ENCODE measurements at regions not wholly inside any gene's neighbourhood (a gene's known extent, or its start where the extent isn't known, plus 50 kb on each side); places are given as distances from the start of the nearest gene placed in this dataset.
"Not testable (repeated sequence)": the region's sequence is repeated elsewhere in the genome, so short reads cannot be mapped to it uniquely, and the experiment has no call there.

DNA sequence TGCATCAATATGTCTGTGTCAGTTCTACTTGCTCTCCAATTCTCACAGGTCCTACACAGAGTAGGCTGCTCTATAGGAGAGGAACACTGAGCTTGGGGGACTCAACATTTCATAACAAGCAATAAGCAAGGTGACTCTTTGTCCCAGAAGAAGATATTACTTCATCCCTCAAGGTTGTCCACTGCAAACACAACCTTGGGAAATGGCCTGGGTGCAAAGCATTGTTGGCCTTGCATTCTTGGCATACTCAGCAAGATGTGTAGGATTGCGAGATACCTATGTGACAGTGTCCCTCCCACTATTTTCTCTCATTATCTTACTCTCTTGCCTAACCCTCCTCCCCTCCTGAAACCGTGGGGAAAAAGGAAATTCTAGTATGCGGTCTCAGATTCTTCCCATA lies 169.8 kb upstream of the FREM1 start:
- no peaks in the 10 kb centered on the region for H3K36me3 ChIP-seq (ENCODE audit: control insufficient read depth, insufficient read depth, low read length, severe bottlenecking)
- H3K9ac ChIP-seq (ENCODE audit: low read length) = no peak overlapping the region
- H3K9me3 ChIP-seq (ENCODE audit: control insufficient read depth, low read length) = no peaks in the 10 kb centered on the region
- H3K4me3 ChIP-seq (ENCODE audit: low read length) = no peak overlapping the region
- H3K27me3 ChIP-seq (replicated peaks; ENCODE audit: control insufficient read depth, insufficient read depth, low read length) = peaks cover 9% of the 10 kb centered on the region
- no peaks in the 10 kb centered on the region for H3K4me1 ChIP-seq (ENCODE audit: control insufficient read depth, insufficient read depth, low read length)
- no peak for DNase-seq (ENCODE audit: low read depth)

DNA sequence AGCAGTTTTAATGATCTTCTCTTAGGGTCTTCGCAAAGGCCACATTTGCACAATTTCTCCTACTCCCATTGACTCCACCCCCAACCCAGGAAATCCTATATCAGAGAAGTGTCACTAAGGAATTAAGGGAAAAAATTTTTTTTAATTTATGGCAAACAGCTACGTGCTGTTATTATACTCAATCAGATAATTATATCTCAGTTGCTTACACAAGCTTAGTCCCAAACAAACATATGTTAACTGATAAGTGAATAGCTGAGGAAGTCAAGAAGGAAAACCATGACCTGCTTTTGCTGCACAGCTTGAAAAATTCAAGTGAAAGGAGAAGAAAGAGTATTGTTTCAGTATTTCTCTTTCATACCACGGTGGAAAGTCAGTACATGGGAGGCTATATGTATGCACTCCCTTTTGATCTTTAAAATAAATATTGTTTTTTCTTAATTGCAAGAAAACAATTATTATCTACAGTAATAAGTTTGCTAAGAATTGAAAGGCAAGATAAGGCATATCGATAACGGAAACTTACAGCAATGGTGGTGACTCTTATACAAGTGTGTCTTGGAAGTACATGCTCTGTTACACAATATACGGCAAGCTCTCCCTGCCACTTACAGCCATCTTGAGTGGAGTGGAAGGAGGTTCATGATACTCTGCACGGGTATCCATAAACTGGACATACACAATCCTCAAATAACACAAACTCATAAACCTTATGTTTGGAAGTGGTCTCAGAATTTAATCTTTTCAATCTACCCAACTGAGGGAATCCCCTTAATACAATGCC lies 167.9 kb upstream of the FREM1 start:
- Histone ChIP-seq H3K9me3 (ENCODE audit: control insufficient read depth, low read length) (no peaks in the 10 kb centered on the region), H3K4me1 (ENCODE audit: control insufficient read depth, insufficient read depth, low read length) (no peaks in the 10 kb centered on the region), H3K27me3 (replicated peaks; ENCODE audit: control insufficient read depth, insufficient read depth, low read length) (peaks cover 9% of the 10 kb centered on the region), H3K4me3 (ENCODE audit: low read length) (no peak overlapping the region), H3K9ac (ENCODE audit: low read length) (no peak overlapping the region), H3K36me3 (ENCODE audit: control insufficient read depth, insufficient read depth, low read length, severe bottlenecking) (no peaks in the 10 kb centered on the region)
- no peak for DNase-seq (ENCODE audit: low read depth)

- Histone ChIP-seq H3K9ac (ENCODE audit: low read length) (no peak overlapping the region), H3K4me3 (ENCODE audit: low read length) (no peak overlapping the region), H3K4me1 (ENCODE audit: control insufficient read depth, insufficient read depth, low read length) (no peaks in the 10 kb centered on the region), H3K9me3 (ENCODE audit: control insufficient read depth, low read length) (no peaks in the 10 kb centered on the region), H3K27me3 (replicated peaks; ENCODE audit: control insufficient read depth, insufficient read depth, low read length) (peaks cover 3% of the 10 kb centered on the region), H3K36me3 (ENCODE audit: control insufficient read depth, insufficient read depth, low read length, severe bottlenecking) (no peaks in the 10 kb centered on the region)
- no peak for DNase-seq (ENCODE audit: low read depth)
These were observed 163.4 kb upstream of the FREM1 start for GRCh38 chr9:15073620-15074019.

DNA sequence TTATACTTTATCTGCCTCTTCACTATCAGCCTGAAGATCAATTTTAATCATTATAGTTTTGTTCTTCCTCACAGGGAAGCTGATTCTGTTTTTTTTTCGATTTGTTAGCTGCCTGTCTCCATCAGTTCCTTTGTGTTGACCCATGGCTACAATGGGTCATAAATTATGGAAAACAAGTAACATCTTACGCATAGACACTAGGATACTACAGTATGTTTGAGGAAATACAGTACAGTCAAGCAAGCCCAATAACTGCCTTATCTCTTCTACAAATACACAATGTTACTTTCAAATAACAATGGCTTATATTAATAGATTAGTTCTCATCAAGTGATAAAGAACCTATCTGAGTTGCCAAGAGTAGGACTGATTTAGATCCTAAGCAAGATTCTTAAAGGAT lies 160.5 kb upstream of the FREM1 start:
- Histone ChIP-seq H3K9ac (ENCODE audit: low read length) (no peak overlapping the region), H3K36me3 (ENCODE audit: control insufficient read depth, insufficient read depth, low read length, severe bottlenecking) (no peaks in the 10 kb centered on the region), H3K27me3 (replicated peaks; ENCODE audit: control insufficient read depth, insufficient read depth, low read length) (peaks cover 3% of the 10 kb centered on the region), H3K4me1 (ENCODE audit: control insufficient read depth, insufficient read depth, low read length) (no peaks in the 10 kb centered on the region), H3K4me3 (ENCODE audit: low read length) (no peak overlapping the region), H3K9me3 (ENCODE audit: control insufficient read depth, low read length) (peaks cover 4% of the 10 kb centered on the region)
- DNase-seq (ENCODE audit: low read depth) = no peak

DNA sequence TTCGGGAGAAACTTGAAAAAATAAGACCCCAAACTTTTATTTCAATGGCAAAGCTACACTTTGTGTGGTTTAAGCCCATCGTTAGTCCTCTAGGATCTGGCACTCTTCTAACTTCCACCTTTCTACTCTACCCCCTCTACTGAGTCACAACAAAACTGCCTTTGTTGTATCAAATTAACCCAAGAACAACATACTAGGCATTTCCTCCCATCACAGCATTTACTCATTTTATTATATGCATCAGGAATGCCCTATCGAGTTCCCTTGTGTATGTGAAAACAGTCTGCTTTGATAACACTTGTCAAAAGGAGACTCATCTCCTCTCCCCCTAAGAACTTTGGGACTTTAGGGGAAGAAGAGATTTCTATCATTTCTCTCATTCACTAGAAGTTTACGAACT lies 158.9 kb upstream of the FREM1 start:
- Histone ChIP-seq H3K9me3 (ENCODE audit: control insufficient read depth, low read length) (peaks cover 4% of the 10 kb centered on the region), H3K4me1 (ENCODE audit: control insufficient read depth, insufficient read depth, low read length) (no peaks in the 10 kb centered on the region), H3K36me3 (ENCODE audit: control insufficient read depth, insufficient read depth, low read length, severe bottlenecking) (no peaks in the 10 kb centered on the region), H3K27me3 (replicated peaks; ENCODE audit: control insufficient read depth, insufficient read depth, low read length) (no peaks in the 10 kb centered on the region), H3K4me3 (ENCODE audit: low read length) (no peak overlapping the region), H3K9ac (ENCODE audit: low read length) (no peak overlapping the region)
- DNase-seq (ENCODE audit: low read depth) = no peak

- Histone ChIP-seq H3K9ac (ENCODE audit: low read length) (no peak overlapping the region), H3K4me1 (ENCODE audit: control insufficient read depth, insufficient read depth, low read length) (no peaks in the 10 kb centered on the region), H3K27me3 (replicated peaks; ENCODE audit: control insufficient read depth, insufficient read depth, low read length) (no peaks in the 10 kb centered on the region), H3K9me3 (ENCODE audit: control insufficient read depth, low read length) (peaks cover 4% of the 10 kb centered on the region), H3K4me3 (ENCODE audit: low read length) (no peak overlapping the region), H3K36me3 (ENCODE audit: control insufficient read depth, insufficient read depth, low read length, severe bottlenecking) (no peaks in the 10 kb centered on the region)
- no peak for DNase-seq (ENCODE audit: low read depth)
These were observed 158.0 kb upstream of the FREM1 start for GRCh38 chr9:15068261-15068660.

DNA sequence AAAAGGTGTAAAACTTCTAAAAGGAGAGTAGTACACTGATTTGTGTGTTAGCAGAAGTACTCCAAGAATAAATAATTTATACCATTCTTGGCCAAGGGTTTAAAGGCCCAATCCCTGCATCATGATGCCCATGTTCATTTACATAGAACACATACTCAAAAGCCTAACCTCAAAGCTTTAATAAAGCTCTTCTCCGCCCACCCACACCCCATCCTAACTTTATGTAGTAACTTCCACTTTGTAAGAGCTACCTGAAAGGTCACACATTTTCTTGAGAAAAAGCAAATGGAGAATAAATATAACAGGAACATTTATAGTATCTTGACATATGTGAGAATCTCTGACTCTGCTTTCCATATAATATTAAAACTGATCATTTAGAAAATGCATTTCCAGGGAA lies 148.8 kb upstream of the FREM1 start:
- Histone ChIP-seq H3K36me3 (ENCODE audit: control insufficient read depth, insufficient read depth, low read length, severe bottlenecking) (no peaks in the 10 kb centered on the region), H3K9me3 (ENCODE audit: control insufficient read depth, low read length) (no peaks in the 10 kb centered on the region), H3K27me3 (replicated peaks; ENCODE audit: control insufficient read depth, insufficient read depth, low read length) (no peaks in the 10 kb centered on the region), H3K4me3 (ENCODE audit: low read length) (no peak overlapping the region), H3K4me1 (ENCODE audit: control insufficient read depth, insufficient read depth, low read length) (no peaks in the 10 kb centered on the region), H3K9ac (ENCODE audit: low read length) (no peak overlapping the region)
- no peak for DNase-seq (ENCODE audit: low read depth)

GRCh38 chr9:15058236-15058635 lies 148.0 kb upstream of the FREM1 start:
- DNase-seq (ENCODE audit: low read depth) = no peak
- H3K4me3 ChIP-seq (ENCODE audit: low read length) = no peak overlapping the region
- no peaks in the 10 kb centered on the region for H3K36me3 ChIP-seq (ENCODE audit: control insufficient read depth, insufficient read depth, low read length, severe bottlenecking)
- no peak overlapping the region for H3K9ac ChIP-seq (ENCODE audit: low read length)
- no peaks in the 10 kb centered on the region for H3K27me3 ChIP-seq (replicated peaks; ENCODE audit: control insufficient read depth, insufficient read depth, low read length)
- no peaks in the 10 kb centered on the region for H3K9me3 ChIP-seq (ENCODE audit: control insufficient read depth, low read length)
- no peaks in the 10 kb centered on the region for H3K4me1 ChIP-seq (ENCODE audit: control insufficient read depth, insufficient read depth, low read length)

GRCh38 chr9:15055284-15055683 lies 145.1 kb upstream of the FREM1 start:
- not testable (repeated sequence) for H3K27me3 ChIP-seq (replicated peaks; ENCODE audit: control insufficient read depth, insufficient read depth, low read length); H3K4me1 ChIP-seq (ENCODE audit: control insufficient read depth, insufficient read depth, low read length); H3K9me3 ChIP-seq (ENCODE audit: control insufficient read depth, low read length); H3K4me3 ChIP-seq (ENCODE audit: low read length); H3K9ac ChIP-seq (ENCODE audit: low read length); H3K36me3 ChIP-seq (ENCODE audit: control insufficient read depth, insufficient read depth, low read length, severe bottlenecking)
- peak; percentile 6 for DNase-seq (ENCODE audit: low read depth)

GRCh38 chr9:15048772-15049171 lies 138.5 kb upstream of the FREM1 start:
- no peak overlapping the region for H3K9ac ChIP-seq (ENCODE audit: low read length)
- H3K4me1 ChIP-seq (ENCODE audit: control insufficient read depth, insufficient read depth, low read length) = no peaks in the 10 kb centered on the region
- H3K27me3 ChIP-seq (replicated peaks; ENCODE audit: control insufficient read depth, insufficient read depth, low read length) = no peaks in the 10 kb centered on the region
- H3K36me3 ChIP-seq (ENCODE audit: control insufficient read depth, insufficient read depth, low read length, severe bottlenecking) = no peaks in the 10 kb centered on the region
- no peaks in the 10 kb centered on the region for H3K9me3 ChIP-seq (ENCODE audit: control insufficient read depth, low read length)
- no peak for DNase-seq (ENCODE audit: low read depth)
- H3K4me3 ChIP-seq (ENCODE audit: low read length) = no peak overlapping the region

DNA sequence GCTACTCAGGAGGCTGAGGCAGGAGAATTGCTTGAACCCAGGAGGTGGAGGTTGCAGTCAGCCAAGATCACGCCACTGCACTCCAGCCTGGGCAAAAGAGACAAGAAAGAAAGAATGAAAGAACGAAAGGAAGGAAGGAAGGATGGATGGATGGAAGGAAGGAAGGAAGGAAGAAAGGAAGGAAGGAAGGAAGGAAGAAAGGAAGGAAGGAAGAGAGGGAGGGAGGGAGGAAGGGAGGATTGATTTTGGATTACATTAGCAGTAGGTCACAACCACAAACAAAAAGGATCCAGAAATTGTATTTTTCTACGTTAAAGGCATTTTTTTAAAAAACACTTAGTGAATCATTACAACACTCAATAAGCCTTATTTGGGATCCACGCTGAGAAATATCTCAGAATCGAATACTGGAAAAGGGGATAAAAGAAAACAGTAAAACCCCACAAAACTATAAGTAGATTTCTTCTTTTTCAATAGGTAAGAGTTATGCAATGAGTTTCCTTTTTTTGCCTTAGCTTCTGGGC lies 136.9 kb upstream of the FREM1 start:
- no peaks in the 10 kb centered on the region for H3K4me1 ChIP-seq (ENCODE audit: control insufficient read depth, insufficient read depth, low read length)
- DNase-seq (ENCODE audit: low read depth) = no peak
- no peaks in the 10 kb centered on the region for H3K9me3 ChIP-seq (ENCODE audit: control insufficient read depth, low read length)
- no peak overlapping the region for H3K9ac ChIP-seq (ENCODE audit: low read length)
- H3K4me3 ChIP-seq (ENCODE audit: low read length) = no peak overlapping the region
- H3K27me3 ChIP-seq (replicated peaks; ENCODE audit: control insufficient read depth, insufficient read depth, low read length) = no peaks in the 10 kb centered on the region
- H3K36me3 ChIP-seq (ENCODE audit: control insufficient read depth, insufficient read depth, low read length, severe bottlenecking) = no peaks in the 10 kb centered on the region

- DNase-seq (ENCODE audit: low read depth) = no peak
- no peaks in the 10 kb centered on the region for H3K36me3 ChIP-seq (ENCODE audit: control insufficient read depth, insufficient read depth, low read length, severe bottlenecking)
- H3K4me3 ChIP-seq (ENCODE audit: low read length) = no peak overlapping the region
- H3K9ac ChIP-seq (ENCODE audit: low read length) = no peak overlapping the region
- no peaks in the 10 kb centered on the region for H3K4me1 ChIP-seq (ENCODE audit: control insufficient read depth, insufficient read depth, low read length)
- H3K27me3 ChIP-seq (replicated peaks; ENCODE audit: control insufficient read depth, insufficient read depth, low read length) = no peaks in the 10 kb centered on the region
- H3K9me3 ChIP-seq (ENCODE audit: control insufficient read depth, low read length) = no peaks in the 10 kb centered on the region
These were observed 123.1 kb upstream of the FREM1 start for GRCh38 chr9:15033316-15033715.

Data from adipocyte (in vitro differentiated cells).